GM12878 (cell line): ENCODE measurements at regions not wholly inside any gene's neighbourhood (a gene's known extent, or its start where the extent isn't known, plus 50 kb on each side); places are given as distances from the start of the nearest gene placed in this dataset.

Experiments
- EZH2 ChIP-seq: IDR thresholded peaks from 2 replicates; pipeline ENCODE4 v1.6.1; 2012; ENCODE audit warnings: low read depth, mild to moderate bottlenecking, control low read depth, inconsistent platforms, low read length, borderline replicate concordance; ENCODE audit not compliant: control insufficient read depth
- FOXK2 ChIP-seq: fragments of 450-650 bp; IDR thresholded peaks from 2 replicates; pipeline ENCODE4 v1.6.1; 2017; ENCODE audit warnings: mild to moderate bottlenecking, moderate library complexity
- GABPA ChIP-seq: IDR thresholded peaks from 2 replicates; pipeline ENCODE4 v1.6.1; 2014; ENCODE audit warnings: antibody characterized with exemption, low read depth, mild to moderate bottlenecking, inconsistent platforms
- HDAC6 ChIP-seq: fragments of 200-600 bp; sonication (generic); IDR thresholded peaks from one replicate; pipeline ENCODE4 v1.8.0; 2017; ENCODE audit warnings: antibody characterized with exemption; ENCODE audit not compliant: unreplicated experiment
- IRF5 ChIP-seq: fragments of 450-650 bp; IDR thresholded peaks from 2 replicates; pipeline ENCODE4 v1.6.1; 2017; ENCODE audit warnings: borderline replicate concordance
- KAT2A ChIP-seq: conservative IDR thresholded peaks from 2 replicates; pipeline ENCODE4 v1.6.1; 2011; ENCODE audit warnings: low read depth, low read length; ENCODE audit not compliant: control insufficient read depth
- NRF1 ChIP-seq: conservative IDR thresholded peaks from 2 replicates; pipeline ENCODE4 v1.6.1; 2011; ENCODE audit warnings: mild to moderate bottlenecking, low read depth, low read length, improper control_type of control experiment
- POLR2A ChIP-seq: IDR thresholded peaks from 2 replicates; pipeline ENCODE4 v1.6.1; 2011; ENCODE audit warnings: low read depth, mild to moderate bottlenecking, low read length
- POLR2AphosphoS5 ChIP-seq: IDR thresholded peaks from 2 replicates; pipeline ENCODE4 v1.6.1; 2011; ENCODE audit warnings: mild to moderate bottlenecking, low read length, inconsistent platforms
- REST ChIP-seq: IDR thresholded peaks from 2 replicates; pipeline ENCODE4 v1.6.1; 2012; ENCODE audit warnings: mild to moderate bottlenecking, low read depth, low read length
- SREBF2 ChIP-seq: IDR thresholded peaks from 2 replicates; pipeline ENCODE4 v1.6.1; 2012; ENCODE audit warnings: mild to moderate bottlenecking, low read length
- YY1 ChIP-seq: IDR thresholded peaks from 2 replicates; pipeline ENCODE4 v1.6.1; 2011; ENCODE audit warnings: low read depth, mild to moderate bottlenecking, low read length
- TF ChIP-seq, protein P1 (sequence below), 3 experiments: IDR thresholded peaks in 2 of 3; conservative IDR thresholded peaks in 1 of 3; 2 replicates each; pipeline ENCODE4 v1.5.1; 2011; ENCODE audit warnings: low read depth in 3 of 3, low read length in 3 of 3, mild to moderate bottlenecking in 3 of 3, control low read depth in 2 of 3, moderate library complexity in 2 of 3, inconsistent platforms in 1 of 3, mixed read lengths in 1 of 3; ENCODE audit not compliant: control insufficient read depth in 2 of 3, insufficient read depth in 1 of 3; ENCODE audit errors: extremely low read depth in 1 of 3

DNA sequence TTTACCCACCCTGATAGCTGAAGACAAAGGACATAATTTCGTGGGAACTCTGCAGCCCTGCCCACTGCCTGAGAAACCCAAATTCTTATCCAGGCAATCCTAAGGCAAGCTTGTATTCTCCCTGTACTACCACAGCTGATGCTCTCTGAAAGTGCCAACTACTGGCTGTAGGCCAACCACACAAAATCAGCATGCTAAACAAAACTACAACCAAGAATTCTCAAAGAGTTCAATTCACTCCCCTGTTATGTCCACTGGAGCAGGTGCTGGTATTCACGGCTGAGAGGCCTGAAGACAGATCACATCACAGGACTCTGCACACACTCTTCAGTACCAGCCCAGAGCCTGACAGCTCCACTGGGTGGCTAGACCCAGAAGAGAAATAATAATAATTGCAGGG, 375.9 kb upstream of the NDST4 start:
- TF ChIP-seq SREBF2 (no peak), IRF5 (no peak), HDAC6 (no peak), POLR2AphosphoS5 (no peak), FOXK2 (no peak), EZH2 (no peak), GABPA (no peak), YY1 (no peak), POLR2A (no peak), REST (no peak), NRF1 (no peak), KAT2A (no peak)
- TF ChIP-seq, protein P1, sequence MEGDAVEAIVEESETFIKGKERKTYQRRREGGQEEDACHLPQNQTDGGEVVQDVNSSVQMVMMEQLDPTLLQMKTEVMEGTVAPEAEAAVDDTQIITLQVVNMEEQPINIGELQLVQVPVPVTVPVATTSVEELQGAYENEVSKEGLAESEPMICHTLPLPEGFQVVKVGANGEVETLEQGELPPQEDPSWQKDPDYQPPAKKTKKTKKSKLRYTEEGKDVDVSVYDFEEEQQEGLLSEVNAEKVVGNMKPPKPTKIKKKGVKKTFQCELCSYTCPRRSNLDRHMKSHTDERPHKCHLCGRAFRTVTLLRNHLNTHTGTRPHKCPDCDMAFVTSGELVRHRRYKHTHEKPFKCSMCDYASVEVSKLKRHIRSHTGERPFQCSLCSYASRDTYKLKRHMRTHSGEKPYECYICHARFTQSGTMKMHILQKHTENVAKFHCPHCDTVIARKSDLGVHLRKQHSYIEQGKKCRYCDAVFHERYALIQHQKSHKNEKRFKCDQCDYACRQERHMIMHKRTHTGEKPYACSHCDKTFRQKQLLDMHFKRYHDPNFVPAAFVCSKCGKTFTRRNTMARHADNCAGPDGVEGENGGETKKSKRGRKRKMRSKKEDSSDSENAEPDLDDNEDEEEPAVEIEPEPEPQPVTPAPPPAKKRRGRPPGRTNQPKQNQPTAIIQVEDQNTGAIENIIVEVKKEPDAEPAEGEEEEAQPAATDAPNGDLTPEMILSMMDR (IDR thresholded peaks at IDR 0.05 in 2 of 3, conservative IDR thresholded peaks at IDR 0.05 in 1 of 3; ENCODE audit: control insufficient read depth in 2 of 3, extremely low read depth in 1 of 3, insufficient read depth in 1 of 3, low read depth in 3 of 3, low read length in 3 of 3) = no peak
